Testis (tissue), 2 donors: ENCODE measurements at regions not wholly inside any gene's neighbourhood (a gene's known extent, or its start where the extent isn't known, plus 50 kb on each side); places are given as distances from the start of the nearest gene placed in this dataset.

ENCODE experiments used
- DNase-seq: peaks from one replicate; pipeline ENCODE4 v3.0.0-alpha.2; 2019
- H3K27ac ChIP-seq, 2 donors: fragments of 200-600 bp; sonication (generic); one replicate each; pipeline ENCODE4 v1.5.1; 2019
- H3K27me3 ChIP-seq: fragments of 200-600 bp; sonication (generic); one replicate; pipeline ENCODE4 v1.5.1; 2019
- H3K36me3 ChIP-seq: fragments of 200-600 bp; sonication (generic); one replicate; pipeline ENCODE4 v1.5.1; 2017; ENCODE audit warnings: low read depth; ENCODE audit errors: missing control alignments
- H3K4me1 ChIP-seq: fragments of 200-600 bp; sonication (generic); one replicate; pipeline ENCODE4 v1.5.1; 2019
- H3K4me3 ChIP-seq, 2 donors: fragments of 200-600 bp; sonication (generic); one replicate each; pipeline ENCODE4 v1.5.1; 2017 to 2019
- H3K9me3 ChIP-seq: fragments of 200-600 bp; sonication (generic); one replicate; pipeline ENCODE4 v1.5.1; 2017
- CTCF ChIP-seq, 3 experiments: fragments of 450-650 bp in 2 of 3; fragments of 200-600 bp in 1 of 3; sonication (generic) in 1 of 3; IDR thresholded peaks; one replicate each; pipeline ENCODE4 v1.5.1; 2016 to 2019; ENCODE audit warnings: antibody characterized with exemption in 3 of 3, mild to moderate bottlenecking in 2 of 3, moderate library complexity in 1 of 3
- POLR2A ChIP-seq: fragments of 450-650 bp; IDR thresholded peaks from one replicate; pipeline ENCODE4 v1.6.1; 2017; ENCODE audit warnings: antibody characterized with exemption, mild to moderate bottlenecking, moderate library complexity
- WGBS, 2 donors: methylation state at CpG; one replicate each; pipeline ENCODE4 v1.1.5; 2018; 5-methylcytosine and 5-hydroxymethylcytosine counted together
- intact Hi-C: fragments of 100-400 bp; cut with DNase I; formaldehyde crosslinking; loops from one replicate; pipeline ENCODE4 v1.15.1; 2023; ENCODE audit warnings: low total_unique reads

- Histone ChIP-seq H3K36me3 (no peaks in the 10 kb centered on the region), H3K4me1 (peaks cover 4% of the 10 kb centered on the region), H3K9me3 (no peaks in the 10 kb centered on the region), H3K27ac (no peak overlapping the region), H3K4me3 (no peak overlapping the region), H3K27me3 (no peaks in the 10 kb centered on the region)
- intact Hi-C loops = no loop called here
- no peak for TF ChIP-seq CTCF (IDR thresholded peaks at IDR 0.05)
- TF ChIP-seq POLR2A = no peak
- no peak for DNase-seq
- WGBS, 2 donors = 77% methylated on average over 8 of the region's 8 CpGs
Measured at GRCh38 chr6:84854811-84855400, 90.5 kb upstream of the TBX18 start.

- Histone ChIP-seq H3K27ac (no peak overlapping the region), H3K27me3 (no peaks in the 10 kb centered on the region), H3K36me3 (no peaks in the 10 kb centered on the region), H3K9me3 (no peaks in the 10 kb centered on the region), H3K4me1 (peaks cover 4% of the 10 kb centered on the region), H3K4me3 (no peak overlapping the region)
- no peak for DNase-seq
- intact Hi-C loops = no loop called here
- TF ChIP-seq CTCF (IDR thresholded peaks at IDR 0.05) (no peak), POLR2A (no peak)
Measured at GRCh38 chr6:84853901-84854300, 89.5 kb upstream of the TBX18 start.

GRCh38 chr6:84848960-84849359 is 84.6 kb upstream of the TBX18 start:
- no peak for DNase-seq
- intact Hi-C loops = no loop called here
- H3K27ac ChIP-seq = no peak overlapping the region
- H3K4me1 ChIP-seq = peaks cover 4% of the 10 kb centered on the region
- WGBS, 2 donors = 48 to 67% methylated on average over 1 of the region's 1 CpG
- no peak overlapping the region for H3K4me3 ChIP-seq
- TF ChIP-seq CTCF (IDR thresholded peaks at IDR 0.05) (no peak), POLR2A (no peak)
- H3K9me3 ChIP-seq = no peaks in the 10 kb centered on the region
- H3K27me3 ChIP-seq = no peaks in the 10 kb centered on the region
- no peaks in the 10 kb centered on the region for H3K36me3 ChIP-seq

GRCh38 chr6:84847390-84848160 is 83.2 kb upstream of the TBX18 start:
- intact Hi-C loops = no loop called here
- Histone ChIP-seq H3K9me3 (no peaks in the 10 kb centered on the region), H3K27me3 (no peaks in the 10 kb centered on the region), H3K4me1 (no peaks in the 10 kb centered on the region), H3K27ac (no peak overlapping the region), H3K36me3 (no peaks in the 10 kb centered on the region), H3K4me3 (no peak overlapping the region)
- TF ChIP-seq CTCF (IDR thresholded peaks at IDR 0.05) = no peak
- no peak for DNase-seq
- WGBS, 2 donors = 78 to 80% methylated on average over 3 of the region's 3 CpGs
